ENCODE measurements at regions not wholly inside any gene's neighbourhood (a gene's known extent, or its start where the extent isn't known, plus 50 kb on each side); places are given as distances from the start of the nearest gene placed in this dataset.

- H3K36me3 ChIP-seq (ENCODE audit: low read depth): no peaks in the 10 kb centered on the region
- DNase-seq (no peak), ATAC-seq (no peak)
- H3K4me3 ChIP-seq: no peak overlapping the region
- TF ChIP-seq, protein P1, sequence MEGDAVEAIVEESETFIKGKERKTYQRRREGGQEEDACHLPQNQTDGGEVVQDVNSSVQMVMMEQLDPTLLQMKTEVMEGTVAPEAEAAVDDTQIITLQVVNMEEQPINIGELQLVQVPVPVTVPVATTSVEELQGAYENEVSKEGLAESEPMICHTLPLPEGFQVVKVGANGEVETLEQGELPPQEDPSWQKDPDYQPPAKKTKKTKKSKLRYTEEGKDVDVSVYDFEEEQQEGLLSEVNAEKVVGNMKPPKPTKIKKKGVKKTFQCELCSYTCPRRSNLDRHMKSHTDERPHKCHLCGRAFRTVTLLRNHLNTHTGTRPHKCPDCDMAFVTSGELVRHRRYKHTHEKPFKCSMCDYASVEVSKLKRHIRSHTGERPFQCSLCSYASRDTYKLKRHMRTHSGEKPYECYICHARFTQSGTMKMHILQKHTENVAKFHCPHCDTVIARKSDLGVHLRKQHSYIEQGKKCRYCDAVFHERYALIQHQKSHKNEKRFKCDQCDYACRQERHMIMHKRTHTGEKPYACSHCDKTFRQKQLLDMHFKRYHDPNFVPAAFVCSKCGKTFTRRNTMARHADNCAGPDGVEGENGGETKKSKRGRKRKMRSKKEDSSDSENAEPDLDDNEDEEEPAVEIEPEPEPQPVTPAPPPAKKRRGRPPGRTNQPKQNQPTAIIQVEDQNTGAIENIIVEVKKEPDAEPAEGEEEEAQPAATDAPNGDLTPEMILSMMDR (IDR thresholded peaks at IDR 0.05): no peak
- intact Hi-C loops (cut with DNase I, micrococcal nuclease): no loop called here
- H3K9me3 ChIP-seq: no peaks in the 10 kb centered on the region
- H3K4me1 ChIP-seq (ENCODE audit: low read depth): peaks cover 14% of the 10 kb centered on the region
Observed at GRCh38 chr5:173762045-173762444, 126.1 kb upstream of the CPEB4 start.

- Histone ChIP-seq H3K36me3 (ENCODE audit: low read depth) (no peaks in the 10 kb centered on the region), H3K4me1 (ENCODE audit: low read depth) (peaks cover 14% of the 10 kb centered on the region), H3K9me3 (no peaks in the 10 kb centered on the region), H3K4me3 (no peak overlapping the region)
- intact Hi-C loops (cut with DNase I, micrococcal nuclease): no loop called here
- TF ChIP-seq, protein P1 (IDR thresholded peaks at IDR 0.05): no peak
- DNase-seq: no peak
- no peak for ATAC-seq
Observed at GRCh38 chr5:173762930-173763329, 125.2 kb upstream of the CPEB4 start.

GRCh38 chr5:173763410-173763809, 124.7 kb upstream of the CPEB4 start:
- H3K36me3 ChIP-seq (ENCODE audit: low read depth): no peaks in the 10 kb centered on the region
- TF ChIP-seq, protein P1 (IDR thresholded peaks at IDR 0.05): no peak
- no peaks in the 10 kb centered on the region for H3K9me3 ChIP-seq
- DNase-seq: no peak
- intact Hi-C loops (cut with DNase I, micrococcal nuclease): no loop called here
- no peak overlapping the region for H3K4me3 ChIP-seq
- H3K4me1 ChIP-seq (ENCODE audit: low read depth): peaks cover 14% of the 10 kb centered on the region
- ATAC-seq: no peak

DNA sequence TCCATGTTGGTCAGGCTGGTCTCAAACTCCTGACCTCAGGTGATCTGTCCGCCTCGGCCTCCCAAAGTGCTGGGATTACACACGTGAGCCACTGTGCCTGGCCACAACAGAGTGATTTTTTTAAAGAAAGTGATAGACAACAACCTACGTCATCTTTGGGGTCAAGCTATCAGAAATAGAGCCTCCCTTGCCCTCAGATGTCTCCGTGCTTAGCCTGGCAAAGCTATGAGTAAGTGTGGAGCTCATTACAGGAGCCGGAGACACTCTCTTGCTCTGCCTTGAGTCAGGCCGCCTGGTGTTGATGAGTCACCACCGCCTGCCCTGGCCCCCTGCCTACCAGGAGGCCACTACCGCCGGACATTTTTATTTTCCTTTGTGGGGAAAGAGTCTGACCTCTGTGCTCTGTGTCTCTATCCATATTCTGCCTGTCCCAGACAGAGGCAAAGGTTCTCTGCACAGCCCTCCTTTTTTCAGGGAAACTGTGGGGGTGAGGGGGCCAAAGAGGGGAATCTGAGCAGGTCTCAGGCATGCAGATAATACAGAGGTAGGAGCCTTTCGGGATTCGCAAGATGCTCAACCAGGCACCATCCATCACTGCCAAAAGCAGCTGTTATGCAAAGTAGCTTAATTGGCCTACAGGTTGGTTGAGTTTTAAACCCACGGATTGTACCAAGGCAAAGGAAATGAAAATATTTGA, 123.7 kb upstream of the CPEB4 start:
- Histone ChIP-seq H3K4me3 (no peak overlapping the region), H3K9me3 (no peaks in the 10 kb centered on the region), H3K4me1 (ENCODE audit: low read depth) (peaks cover 14% of the 10 kb centered on the region), H3K36me3 (ENCODE audit: low read depth) (no peaks in the 10 kb centered on the region)
- intact Hi-C loops (cut with DNase I, micrococcal nuclease): no loop called here
- TF ChIP-seq, protein P1 (IDR thresholded peaks at IDR 0.05): no peak
- peak; percentile 52 to 77 (median 60) for DNase-seq
- peak; percentile 77 for ATAC-seq

DNA sequence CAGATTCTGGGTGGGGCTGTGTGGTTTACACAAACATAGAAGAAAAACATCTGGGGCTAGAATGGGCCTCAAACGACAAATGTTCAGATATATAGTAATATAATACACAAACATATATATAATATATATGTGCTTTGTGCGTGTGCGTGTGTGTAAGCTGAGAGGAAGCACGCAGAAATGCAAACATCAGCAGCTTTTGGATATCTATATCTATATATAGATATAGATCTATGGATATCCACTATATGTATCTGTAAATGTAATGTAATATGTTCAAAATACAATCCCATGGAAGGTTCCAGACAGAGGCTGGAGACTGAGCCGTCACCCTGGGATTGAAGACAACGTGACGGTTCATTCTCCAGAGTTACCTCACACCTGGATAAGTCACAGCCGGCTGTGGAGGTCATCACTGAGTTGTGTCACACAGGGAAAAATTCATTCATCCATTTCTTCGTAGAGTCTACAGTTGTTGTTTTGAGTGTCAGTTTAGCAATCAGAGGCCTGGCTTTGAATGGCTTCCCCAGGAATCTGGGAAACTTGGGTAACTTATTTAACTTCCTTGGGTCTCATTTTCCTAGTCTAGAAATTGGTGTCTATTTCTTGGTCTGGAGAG, 123.0 kb upstream of the CPEB4 start:
- intact Hi-C loops (cut with DNase I, micrococcal nuclease): no loop called here
- no peak for DNase-seq

More for the DNA sequence above, 123.0 kb upstream of the CPEB4 start:
- TF ChIP-seq, protein P1 (IDR thresholded peaks at IDR 0.05): no peak
- no peak overlapping the region for H3K4me3 ChIP-seq
- no peak for ATAC-seq
- no peaks in the 10 kb centered on the region for H3K9me3 ChIP-seq
- H3K4me1 ChIP-seq (ENCODE audit: low read depth): peaks cover 14% of the 10 kb centered on the region
- no peaks in the 10 kb centered on the region for H3K36me3 ChIP-seq (ENCODE audit: low read depth)
